C4-2B (cell line): ENCODE measurements at regions not wholly inside any gene's neighbourhood (a gene's known extent, or its start where the extent isn't known, plus 50 kb on each side); places are given as distances from the start of the nearest gene placed in this dataset.

Experiments used
- CTCF ChIP-seq: fragments of 450-650 bp; conservative IDR thresholded peaks from 2 replicates; pipeline ENCODE4 v1.5.1; 2017; ENCODE audit warnings: mild to moderate bottlenecking
- ZFX ChIP-seq: fragments of 450-650 bp; IDR thresholded peaks from 2 replicates; pipeline ENCODE4 v1.6.1; 2017

GRCh38 chr6:33964387-33964786, 160.6 kb upstream of the MLN start:
- TF ChIP-seq CTCF (no peak), ZFX (no peak)
